Type B pancreatic cell (in vitro differentiated cells): ENCODE measurements at regions not wholly inside any gene's neighbourhood (a gene's known extent, or its start where the extent isn't known, plus 50 kb on each side); places are given as distances from the start of the nearest gene placed in this dataset.

Source experiments
- DNase-seq: peaks from one replicate; pipeline ENCODE4 v3.0.0; 2021; ENCODE audit warnings: mixed read lengths; ENCODE audit not compliant: unreplicated experiment; ENCODE audit errors: extremely low spot score
- H3K27ac Mint-ChIP-seq: 2 replicates; pipeline ENCODE4 v1.8.0; 2021; ENCODE audit warnings: mild to moderate bottlenecking, mixed read lengths
- H3K27me3 Mint-ChIP-seq: 2 replicates; pipeline ENCODE4 v1.8.0; 2021; ENCODE audit warnings: mixed read lengths
- H3K36me3 Mint-ChIP-seq: 2 replicates; pipeline ENCODE4 v1.8.0; 2021; ENCODE audit warnings: mixed read lengths
- H3K4me1 Mint-ChIP-seq: one replicate; pipeline ENCODE4 v1.8.0; 2021; ENCODE audit warnings: mixed read lengths; ENCODE audit not compliant: unreplicated experiment
- H3K4me3 Mint-ChIP-seq: 2 replicates; pipeline ENCODE4 v1.8.0; 2021; ENCODE audit warnings: mild to moderate bottlenecking, mixed read lengths
- H3K9me3 Mint-ChIP-seq: 2 replicates; pipeline ENCODE4 v1.8.0; 2021; ENCODE audit warnings: mixed read lengths
- CTCF ChIP-seq: fragments of 200-600 bp; sonication (generic); conservative IDR thresholded peaks from 2 replicates; pipeline ENCODE4 v1.5.0; 2021; ENCODE audit warnings: antibody characterized with exemption, mild to moderate bottlenecking

- Mint-ChIP-seq H3K4me3 (no peak overlapping the region), H3K27me3 (no peaks in the 10 kb centered on the region), H3K27ac (no peak overlapping the region), H3K4me1 (no peaks in the 10 kb centered on the region), H3K9me3 (no peaks in the 10 kb centered on the region), H3K36me3 (no peaks in the 10 kb centered on the region)
- TF ChIP-seq CTCF: no peak
- DNase-seq: no peak
Measured at GRCh38 chr13:70469077-70469476, 360.8 kb upstream of the KLHL1 start.

- H3K4me1 Mint-ChIP-seq: no peaks in the 10 kb centered on the region
- no peaks in the 10 kb centered on the region for H3K27me3 Mint-ChIP-seq
- H3K9me3 Mint-ChIP-seq: peaks cover 12% of the 10 kb centered on the region
- no peaks in the 10 kb centered on the region for H3K36me3 Mint-ChIP-seq
- no peak overlapping the region for H3K27ac Mint-ChIP-seq
- no peak for TF ChIP-seq CTCF
- H3K4me3 Mint-ChIP-seq: no peak overlapping the region
- DNase-seq: no peak
Measured at GRCh38 chr13:70457474-70457873, 349.2 kb upstream of the KLHL1 start.

GRCh38 chr13:70448820-70449219, 340.6 kb upstream of the KLHL1 start:
- no peak for TF ChIP-seq CTCF
- Mint-ChIP-seq H3K4me1 (no peaks in the 10 kb centered on the region), H3K36me3 (no peaks in the 10 kb centered on the region), H3K27ac (no peak overlapping the region), H3K9me3 (no peaks in the 10 kb centered on the region), H3K27me3 (no peaks in the 10 kb centered on the region), H3K4me3 (no peak overlapping the region)
- no peak for DNase-seq

GRCh38 chr13:70432276-70432805, 324.1 kb upstream of the KLHL1 start:
- H3K27me3 Mint-ChIP-seq: no peaks in the 10 kb centered on the region
- TF ChIP-seq CTCF: no peak
- no peak overlapping the region for H3K27ac Mint-ChIP-seq
- no peaks in the 10 kb centered on the region for H3K36me3 Mint-ChIP-seq
- H3K4me3 Mint-ChIP-seq: no peak overlapping the region
- no peaks in the 10 kb centered on the region for H3K9me3 Mint-ChIP-seq
- H3K4me1 Mint-ChIP-seq: no peaks in the 10 kb centered on the region
- DNase-seq: no peak

- Mint-ChIP-seq H3K36me3 (no peaks in the 10 kb centered on the region), H3K4me3 (no peak overlapping the region), H3K27ac (no peak overlapping the region), H3K27me3 (no peaks in the 10 kb centered on the region), H3K4me1 (no peaks in the 10 kb centered on the region), H3K9me3 (no peaks in the 10 kb centered on the region)
- DNase-seq: no peak
- no peak for TF ChIP-seq CTCF
Measured at GRCh38 chr13:70430256-70430655, 322.0 kb upstream of the KLHL1 start.

GRCh38 chr13:70424928-70425327, 316.7 kb upstream of the KLHL1 start:
- H3K36me3 Mint-ChIP-seq: no peaks in the 10 kb centered on the region
- no peak for TF ChIP-seq CTCF
- no peak for DNase-seq
- no peaks in the 10 kb centered on the region for H3K27me3 Mint-ChIP-seq
- no peaks in the 10 kb centered on the region for H3K9me3 Mint-ChIP-seq
- H3K27ac Mint-ChIP-seq: no peak overlapping the region
- H3K4me3 Mint-ChIP-seq: no peak overlapping the region
- H3K4me1 Mint-ChIP-seq: no peaks in the 10 kb centered on the region
